ENCODE measurements at regions not wholly inside any gene's neighbourhood (a gene's known extent, or its start where the extent isn't known, plus 50 kb on each side); places are given as distances from the start of the nearest gene placed in this dataset.

- peak; percentile 55 for DNase-seq (ENCODE audit: low read depth)
Measured at GRCh38 chr4:33060674-33061542, 2340.7 kb downstream of the PCDH7 start.

- DNase-seq (ENCODE audit: low read depth) = no peak
Measured at GRCh38 chr4:33061727-33062126, 2341.6 kb downstream of the PCDH7 start.

DNA sequence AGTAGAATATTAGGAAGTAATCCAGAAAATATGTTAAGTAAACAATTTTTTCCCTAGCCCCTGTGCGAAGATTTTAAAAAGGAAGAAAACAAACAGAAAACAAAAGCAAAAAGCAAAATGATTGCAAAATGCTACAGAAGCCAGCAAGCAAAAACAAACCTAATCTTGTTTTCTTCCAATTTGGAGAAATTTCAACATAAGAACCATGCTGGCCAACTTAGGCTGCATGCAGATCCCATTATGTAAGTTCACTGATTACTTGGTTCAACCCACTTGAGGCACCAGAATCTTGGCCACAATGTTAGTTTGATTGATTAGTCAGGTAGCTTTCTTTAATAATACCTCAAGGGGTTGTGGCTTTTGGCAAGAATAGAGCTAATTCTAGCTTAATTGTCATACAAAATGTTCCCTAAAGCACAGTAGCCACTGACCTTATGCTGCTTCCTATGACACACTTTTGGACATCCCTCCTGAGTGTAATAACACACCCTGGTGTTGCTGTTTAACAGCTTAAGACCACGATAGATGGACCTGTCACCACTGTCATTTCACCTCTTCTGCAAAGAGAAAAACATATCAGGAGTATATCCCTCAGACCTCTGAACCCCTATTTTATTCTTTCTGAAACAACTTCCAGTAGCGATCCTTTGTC is 2342.1 kb downstream of the PCDH7 start:
- DNase-seq (ENCODE audit: low read depth) = no peak

DNA sequence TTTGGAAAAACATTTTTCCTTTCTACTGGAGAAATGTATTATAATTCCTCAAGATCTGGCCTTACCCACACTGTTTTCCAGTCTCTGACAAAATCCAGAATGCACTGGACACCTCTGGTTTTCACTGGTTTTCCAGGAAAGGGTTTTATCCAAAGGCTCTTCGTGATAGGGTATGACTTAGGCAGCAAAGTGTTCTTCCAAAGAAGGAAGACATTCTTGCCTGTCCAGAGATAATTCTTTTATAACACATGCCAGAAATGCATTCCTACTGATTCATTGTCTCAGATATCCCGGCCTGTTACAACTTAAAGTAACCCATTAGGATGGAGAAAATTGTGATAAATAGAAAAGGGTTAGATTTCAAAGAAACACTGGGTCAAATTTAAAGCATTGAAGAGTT is 2343.1 kb downstream of the PCDH7 start:
- DNase-seq (ENCODE audit: low read depth) = peak; percentile 78

GRCh38 chr4:33064238-33064637 is 2344.1 kb downstream of the PCDH7 start:
- no peak for DNase-seq (ENCODE audit: low read depth)

- DNase-seq (ENCODE audit: low read depth) = no peak
Measured at GRCh38 chr4:33065749-33066148, 2345.6 kb downstream of the PCDH7 start.

GRCh38 chr4:33067221-33067620 is 2347.1 kb downstream of the PCDH7 start:
- peak; percentile 31 for DNase-seq (ENCODE audit: low read depth)

DNA sequence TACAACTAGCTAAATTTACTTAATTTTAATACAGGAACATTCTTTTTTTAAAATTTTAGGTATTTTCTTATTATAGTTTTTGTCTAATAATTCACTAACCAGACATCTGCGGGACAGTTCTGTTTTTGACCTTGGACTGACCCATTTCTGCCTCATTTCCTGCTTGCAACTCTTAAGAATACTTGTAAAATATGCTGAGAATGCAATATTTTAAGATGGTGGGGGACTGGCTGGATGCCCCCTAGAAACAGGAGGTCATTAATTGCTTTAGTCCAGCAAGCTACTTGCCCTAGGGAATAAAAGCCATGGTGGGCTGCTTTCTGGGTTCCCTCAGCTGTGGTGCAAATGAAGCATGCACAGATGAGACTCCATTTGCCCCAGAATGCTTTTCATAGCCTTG is 2348.4 kb downstream of the PCDH7 start:
- DNase-seq (ENCODE audit: low read depth) = no peak

DNA sequence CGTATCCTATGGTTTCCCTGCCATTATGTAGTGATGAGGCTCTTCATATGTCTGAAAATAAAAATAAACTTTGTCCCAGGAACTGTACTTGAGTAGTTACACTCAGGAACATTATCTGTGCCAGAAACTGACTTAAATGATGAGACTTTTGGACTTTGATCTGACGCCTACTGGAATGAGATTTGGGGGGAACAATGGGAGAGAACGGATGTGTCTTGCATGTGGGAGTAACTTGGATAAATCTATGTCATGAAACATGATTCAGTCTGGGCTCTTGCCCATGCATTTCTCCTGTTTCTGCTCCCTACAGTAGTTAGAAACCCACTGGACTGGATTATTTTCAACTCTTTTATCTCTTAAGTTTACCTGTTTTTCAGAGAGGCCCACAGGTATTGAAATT is 2351.4 kb downstream of the PCDH7 start:
- DNase-seq (ENCODE audit: low read depth) = no peak

- peak; percentile 37 for DNase-seq (ENCODE audit: low read depth)
Measured at GRCh38 chr4:33072298-33073089, 2352.3 kb downstream of the PCDH7 start.

- no peak for DNase-seq (ENCODE audit: low read depth)
Measured at GRCh38 chr4:33073811-33074210, 2353.6 kb downstream of the PCDH7 start.

DNA sequence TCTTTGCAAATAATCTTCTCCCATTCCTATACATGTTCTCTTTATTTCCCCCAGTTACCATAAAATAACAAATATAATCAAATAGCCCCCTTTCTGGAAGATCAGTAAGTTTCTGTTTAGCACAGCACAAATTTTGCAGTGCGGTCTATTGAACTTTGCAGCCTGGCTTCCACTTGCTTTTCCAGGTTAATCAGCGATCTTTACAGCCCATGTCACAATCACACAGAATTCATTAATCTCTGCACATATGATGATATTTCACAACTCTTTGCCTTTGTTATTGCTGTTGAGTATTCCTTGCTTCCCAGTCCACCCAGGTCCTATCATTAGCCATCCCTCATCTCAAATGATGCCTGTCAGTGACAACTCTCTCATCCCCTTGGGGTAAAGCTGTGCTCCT is 2358.0 kb downstream of the PCDH7 start:
- DNase-seq (ENCODE audit: low read depth) = no peak

GRCh38 chr4:33080275-33080674 is 2360.1 kb downstream of the PCDH7 start:
- no peak for DNase-seq (ENCODE audit: low read depth)

DNA sequence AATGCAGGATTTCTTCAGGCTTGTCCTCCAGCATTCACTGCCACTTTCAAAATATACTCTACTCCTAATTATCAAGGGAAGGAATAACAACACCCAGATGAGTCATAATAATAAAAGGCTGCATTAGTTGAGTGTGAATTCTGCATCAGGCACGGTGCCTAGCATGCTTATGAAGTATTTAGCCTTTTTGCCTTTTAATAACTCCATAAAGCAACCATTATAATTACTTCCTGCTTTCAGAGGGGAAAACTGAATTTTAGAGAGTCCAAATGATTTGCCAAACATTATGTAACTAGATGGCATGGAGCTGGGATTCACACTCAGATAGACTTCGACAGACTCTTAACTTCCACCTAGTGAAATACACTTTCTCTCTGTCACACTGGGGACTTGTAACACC is 2365.5 kb downstream of the PCDH7 start:
- DNase-seq (ENCODE audit: low read depth) = no peak

- no peak for DNase-seq (ENCODE audit: low read depth)
Measured at GRCh38 chr4:33086331-33086925, 2366.3 kb downstream of the PCDH7 start.

DNA sequence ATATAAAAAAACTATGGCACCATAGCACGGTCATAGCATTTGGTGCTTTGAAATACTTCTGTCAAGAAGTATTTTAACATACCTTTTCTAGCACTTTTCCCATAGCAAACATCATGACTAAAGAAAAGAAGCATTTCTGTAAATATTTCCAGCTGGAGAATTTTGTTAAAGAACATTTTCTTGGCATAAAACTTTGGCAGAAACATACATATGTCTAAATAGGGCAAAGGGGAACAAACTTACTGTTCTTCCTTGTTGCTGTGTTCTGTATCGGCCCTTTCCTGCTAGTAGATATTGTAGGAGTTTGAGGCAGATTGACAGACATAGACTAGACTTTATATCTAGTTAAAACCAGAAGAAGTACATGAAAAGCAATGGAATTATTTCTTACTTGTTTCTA is 2368.5 kb downstream of the PCDH7 start:
- DNase-seq (ENCODE audit: low read depth) = no peak

DNA sequence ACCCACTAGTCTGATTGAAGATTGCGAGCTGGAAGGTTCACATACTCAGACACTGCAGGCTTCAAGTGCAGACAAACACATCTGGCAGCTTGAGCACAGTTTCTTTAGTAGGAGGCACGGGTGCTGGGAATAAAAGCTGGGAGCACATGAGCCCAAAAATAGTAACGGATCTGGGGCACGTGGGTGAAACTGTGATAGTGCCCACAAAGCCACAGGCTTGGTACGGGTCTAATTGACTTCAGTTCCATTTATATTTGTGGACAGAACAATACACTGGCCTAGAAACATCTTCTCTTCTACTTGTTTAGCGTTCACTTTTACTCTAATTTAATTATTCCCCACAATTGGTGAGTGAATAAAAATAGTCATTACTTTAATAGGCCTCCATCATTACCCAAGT is 2370.7 kb downstream of the PCDH7 start:
- no peak for DNase-seq (ENCODE audit: low read depth)

GRCh38 chr4:33091961-33092360 is 2371.8 kb downstream of the PCDH7 start:
- DNase-seq (ENCODE audit: low read depth) = no peak

- no peak for DNase-seq (ENCODE audit: low read depth)
Measured at GRCh38 chr4:33104273-33104672, 2384.1 kb downstream of the PCDH7 start.

DNA sequence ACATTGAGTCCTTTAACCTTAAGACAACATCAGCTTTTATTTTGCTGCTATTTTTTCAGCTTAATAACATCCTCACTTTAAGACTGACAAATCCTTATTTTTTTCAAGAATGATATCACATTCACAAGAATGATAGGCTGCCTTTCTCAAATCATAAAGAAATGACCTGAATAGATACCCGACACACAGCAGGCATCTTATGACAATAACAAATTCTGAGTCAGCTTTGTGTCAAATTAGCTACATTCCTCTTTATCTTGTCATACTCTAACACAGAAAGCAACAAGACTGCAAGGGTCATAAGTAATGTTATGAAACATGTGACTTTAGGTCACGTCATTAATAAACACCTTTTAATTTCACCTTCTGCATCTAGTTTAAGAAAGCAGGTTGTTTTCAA is 2387.6 kb downstream of the PCDH7 start:
- peak; percentile 28 for DNase-seq (ENCODE audit: low read depth)

DNA sequence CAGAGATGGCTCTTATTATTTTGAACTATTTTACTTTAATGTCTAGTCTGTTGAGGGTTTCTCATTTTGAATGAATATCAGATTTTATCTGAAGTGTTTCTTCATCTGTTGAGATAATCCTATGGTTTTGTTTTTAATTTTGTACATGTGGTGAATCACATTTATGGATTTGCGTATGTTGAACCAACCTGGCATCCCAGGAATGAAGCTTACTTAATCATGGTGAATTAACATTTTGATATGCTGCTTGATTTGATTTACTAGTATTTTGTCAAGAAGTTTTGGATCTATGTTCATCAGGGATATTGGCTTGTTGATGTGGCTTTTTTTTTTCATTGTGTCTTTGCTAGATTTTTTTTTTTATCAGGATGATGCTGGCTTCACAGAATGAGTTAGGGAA is 2390.9 kb downstream of the PCDH7 start:
- DNase-seq (ENCODE audit: low read depth) = no peak

- no peak for DNase-seq (ENCODE audit: low read depth)
Measured at GRCh38 chr4:33116871-33117270, 2396.7 kb downstream of the PCDH7 start.

Data from LHCN-M2 (cell line).